Pancreas (tissue), 10 donors: ENCODE measurements at regions not wholly inside any gene's neighbourhood (a gene's known extent, or its start where the extent isn't known, plus 50 kb on each side); places are given as distances from the start of the nearest gene placed in this dataset.

ENCODE experiments used
- ATAC-seq, 4 donors: fragments of 200-7000 bp; cut with Tn5 transposase; one replicate each; pipeline versions ENCODE4 v1.8.0 to v1.9.1; 2020; ENCODE audit warnings: mild to moderate bottlenecking in 4 of 4, moderate library complexity in 4 of 4
- DNase-seq, 6 donors: peaks; one replicate each; pipeline ENCODE4 v3.0.0-alpha.2; 2020
- FAIRE-seq: peaks from 2 replicates; lab custom pipeline; 2012; peaks lifted over from hg19 to GRCh38; lab: Jason Lieb, UNC
- H3K27ac ChIP-seq, 4 donors: fragments of 200-600 bp; sonication (generic); 1 replicate in 3 of 4; 2 replicates in 1 of 4; pipeline versions ENCODE4 v1.5.0 to v1.8.0; 2020
- H3K27me3 ChIP-seq, 4 donors: fragments of 200-600 bp; one replicate each; pipeline ENCODE4 v1.8.0; 2021
- H3K36me3 ChIP-seq, 3 donors: fragments of 200-600 bp; sonication (generic) in 1 of 3; one replicate each; pipeline versions ENCODE4 v1.5.0 to v1.8.0; 2020 to 2021
- H3K4me1 ChIP-seq, 3 donors: fragments of 200-600 bp; one replicate each; pipeline ENCODE4 v1.8.0; 2021
- H3K4me3 ChIP-seq, 4 donors: fragments of 200-600 bp; sonication (generic) in 2 of 4; one replicate each; pipeline versions ENCODE4 v1.5.0 to v1.8.0; 2020 to 2021
- H3K9me3 ChIP-seq, 4 donors: fragments of 200-600 bp; one replicate each; pipeline ENCODE4 v1.8.0; 2021
- CTCF ChIP-seq, 4 donors: fragments of 200-600 bp; sonication (generic) in 3 of 4; IDR thresholded peaks; one replicate each; pipeline versions ENCODE4 v1.5.0 to v1.8.0; 2021; ENCODE audit warnings: antibody characterized with exemption in 4 of 4
- WGBS, 2 donors: extraction: QIAGEN DNeasy Blood & Tissue Kit; methylation state at CpG; one replicate each; pipeline ENCODE4 v1.1.7; 2013; 5-methylcytosine and 5-hydroxymethylcytosine counted together
- intact Hi-C, 3 donors: fragments of 100-400 bp; cut with DNase I; formaldehyde crosslinking; loops; one replicate each; pipeline versions ENCODE4 v1.11.1 to v1.14.2; 2022
- donor health status: healthy with polysubstance abuse.
- donor health status: DM: no; HTN: no; CAD: no; lungs with moderate emphysema.
- donor health status: DM: no; HTN: no; CAD: no.
- donor health status: control.
- donor health status: control.
- donor health status: Bipolar disorder and iron deficiency.
- donor health status: DM: yes; HTN: yes; CAD: no.
- donor health status: DM: no; HTN: no; CAD: no.
- donor health status: DM: no; HTN: no; CAD: no.
- donor health status: DM: yes; HTN: yes; CAD: no.

- H3K36me3 ChIP-seq: no peaks in the 10 kb centered on the region
- no peaks in the 10 kb centered on the region for H3K9me3 ChIP-seq
- intact Hi-C loops: no loop called here
- 48 to 58% methylated on average over 1 of the region's 1 CpG for WGBS, 2 donors
- H3K27ac ChIP-seq: no peak overlapping the region
- no peak for ATAC-seq
- H3K27me3 ChIP-seq: no peaks in the 10 kb centered on the region
- FAIRE-seq: no peak
- H3K4me3 ChIP-seq: no peak overlapping the region
- TF ChIP-seq CTCF (IDR thresholded peaks at IDR 0.05): no peak
- no peaks in the 10 kb centered on the region for H3K4me1 ChIP-seq
- no peak for DNase-seq
Observed at GRCh38 chr16:66299349-66299748, 67.1 kb upstream of the CDH5 start.

- intact Hi-C loops: no loop called here
- no peak for TF ChIP-seq CTCF (IDR thresholded peaks at IDR 0.05)
- Histone ChIP-seq H3K27me3 (no peaks in the 10 kb centered on the region), H3K4me1 (no peaks in the 10 kb centered on the region), H3K27ac (no peak overlapping the region), H3K4me3 (no peak overlapping the region), H3K9me3 (no peaks in the 10 kb centered on the region), H3K36me3 (no peaks in the 10 kb centered on the region)
- WGBS, 2 donors: 87% methylated on average over 2 of the region's 2 CpGs
- FAIRE-seq (no peak), ATAC-seq (no peak), DNase-seq (no peak)
Observed at GRCh38 chr16:66298571-66299120, 67.8 kb upstream of the CDH5 start.

- 26 to 34% methylated on average over 2 of the region's 2 CpGs for WGBS, 2 donors
- no peak for DNase-seq
- intact Hi-C loops: no loop called here
- no peak for TF ChIP-seq CTCF (IDR thresholded peaks at IDR 0.05)
- Histone ChIP-seq H3K9me3 (no peaks in the 10 kb centered on the region), H3K27ac (no peak overlapping the region), H3K27me3 (no peaks in the 10 kb centered on the region), H3K4me3 (no peak overlapping the region), H3K4me1 (no peaks in the 10 kb centered on the region), H3K36me3 (no peaks in the 10 kb centered on the region)
- FAIRE-seq: no peak
- no peak for ATAC-seq
Observed at GRCh38 chr16:66298006-66298405, 68.5 kb upstream of the CDH5 start.

- peak in 1 of 6 donors; percentile 17 for DNase-seq
- no peaks in the 10 kb centered on the region for H3K36me3 ChIP-seq
Observed at GRCh38 chr16:66296591-66296990, 69.9 kb upstream of the CDH5 start.

More at GRCh38 chr16:66296591-66296990, 69.9 kb upstream of the CDH5 start:
- intact Hi-C loops: no loop called here
- no peak overlapping the region for H3K27ac ChIP-seq
- ATAC-seq (no peak), FAIRE-seq (no peak)
- H3K4me1 ChIP-seq: no peaks in the 10 kb centered on the region
- 61 to 67% methylated on average over 5 of the region's 5 CpGs for WGBS, 2 donors
- no peak for TF ChIP-seq CTCF (IDR thresholded peaks at IDR 0.05)
- H3K27me3 ChIP-seq: no peaks in the 10 kb centered on the region
- H3K4me3 ChIP-seq: no peak overlapping the region
- no peaks in the 10 kb centered on the region for H3K9me3 ChIP-seq
